HG02759 (cell line): ENCODE measurements at regions not wholly inside any gene's neighbourhood (a gene's known extent, or its start where the extent isn't known, plus 50 kb on each side); places are given as distances from the start of the nearest gene placed in this dataset.
"Not testable (repeated sequence)": the region's sequence is repeated elsewhere in the genome, so short reads cannot be mapped to it uniquely, and the experiment has no call there.

Source experiments
- ATAC-seq: cut with Tn5 transposase; IDR thresholded peaks from one replicate; pipeline ENCODE4 v1.9.1; 2021; ENCODE audit warnings: mild to moderate bottlenecking, moderate library complexity; ENCODE audit not compliant: unreplicated experiment

GRCh38 chr17:13099089-13099735 lies 81.4 kb upstream of the ELAC2 start:
- no peak for ATAC-seq

GRCh38 chr17:13096291-13096690 lies 78.5 kb upstream of the ELAC2 start:
- ATAC-seq: no peak

- not testable (repeated sequence) for ATAC-seq
Observed at GRCh38 chr17:13092010-13092409, 74.2 kb upstream of the ELAC2 start.

GRCh38 chr17:13088666-13089065 lies 70.8 kb upstream of the ELAC2 start:
- ATAC-seq: no peak

- no peak for ATAC-seq
Observed at GRCh38 chr17:13087802-13088201, 70.0 kb upstream of the ELAC2 start.

- ATAC-seq: no peak
Observed at GRCh38 chr17:13086142-13086769, 68.4 kb upstream of the ELAC2 start.

GRCh38 chr17:13085578-13085977 lies 67.8 kb upstream of the ELAC2 start:
- no peak for ATAC-seq

- no peak for ATAC-seq
Observed at GRCh38 chr17:13084420-13084819, 66.6 kb upstream of the ELAC2 start.

- no peak for ATAC-seq
Observed at GRCh38 chr17:13078591-13079385, 61.0 kb upstream of the ELAC2 start.

- no peak for ATAC-seq
Observed at GRCh38 chr17:13076905-13077304, 59.1 kb upstream of the ELAC2 start.

GRCh38 chr17:13074026-13074425 lies 56.2 kb upstream of the ELAC2 start:
- ATAC-seq: no peak

- peak; percentile 45 for ATAC-seq
Observed at GRCh38 chr17:13073018-13073417, 55.2 kb upstream of the ELAC2 start.

- no peak for ATAC-seq
Observed at GRCh38 chr17:13070732-13071131, 52.9 kb upstream of the ELAC2 start.

- ATAC-seq: no peak
Observed at GRCh38 chr17:13067629-13068303, 49.9 kb upstream of the ELAC2 start.
